Activated CD8-positive, alpha-beta T cell treated with anti-CD3 and anti-CD28 coated beads for 36 hours (primary cell): ENCODE measurements at regions not wholly inside any gene's neighbourhood (a gene's known extent, or its start where the extent isn't known, plus 50 kb on each side); places are given as distances from the start of the nearest gene placed in this dataset.

Experiments
- ATAC-seq: fragments of 200-7000 bp; cut with Tn5 transposase; one replicate; pipeline ENCODE4 v1.10.0; 2021; ENCODE audit warnings: mild to moderate bottlenecking, moderate library complexity
- CTCF ChIA-PET: fragments of 350-600 bp; sonication (Branson Sonifier 250); formaldehyde crosslinking; loops from one replicate; lab custom pipeline; 2021; ENCODE audit warnings: antibody characterized with exemption; lab: Charles Lee
- POLR2A ChIA-PET: fragments of 350-600 bp; sonication (Branson Sonifier 250); formaldehyde crosslinking; loops from one replicate; lab custom pipeline; 2021; ENCODE audit warnings: antibody characterized with exemption; lab: Charles Lee
- DNase-seq: peaks from one replicate; pipeline ENCODE4 v3.0.0-alpha.2; 2020
- H3K27ac Mint-ChIP-seq: one replicate; pipeline ENCODE4 v1.8.0; 2021; ENCODE audit warnings: mild to moderate bottlenecking, mixed read lengths
- H3K27me3 Mint-ChIP-seq: one replicate; pipeline ENCODE4 v1.8.0; 2021; ENCODE audit warnings: mixed read lengths
- H3K36me3 Mint-ChIP-seq: one replicate; pipeline ENCODE4 v1.8.0; 2021; ENCODE audit warnings: low read depth, mixed read lengths
- H3K4me1 Mint-ChIP-seq: one replicate; pipeline ENCODE4 v1.8.0; 2021; ENCODE audit warnings: low read depth, mixed read lengths
- H3K4me3 Mint-ChIP-seq: one replicate; pipeline ENCODE4 v1.8.0; 2021; ENCODE audit warnings: mild to moderate bottlenecking, moderate library complexity, mixed read lengths
- H3K9me3 Mint-ChIP-seq: one replicate; pipeline ENCODE4 v1.8.0; 2021; ENCODE audit warnings: mixed read lengths
- intact Hi-C: fragments of 100-400 bp; cut with micrococcal nuclease; formaldehyde crosslinking; loops from one replicate; pipeline ENCODE4 v1.10.0; 2022
- TF ChIP-seq, protein P1 (sequence below): fragments of 200-600 bp; IDR thresholded peaks from one replicate; pipeline ENCODE4 v1.8.0; 2022; ENCODE audit warnings: antibody characterized with exemption, mild to moderate bottlenecking

DNA sequence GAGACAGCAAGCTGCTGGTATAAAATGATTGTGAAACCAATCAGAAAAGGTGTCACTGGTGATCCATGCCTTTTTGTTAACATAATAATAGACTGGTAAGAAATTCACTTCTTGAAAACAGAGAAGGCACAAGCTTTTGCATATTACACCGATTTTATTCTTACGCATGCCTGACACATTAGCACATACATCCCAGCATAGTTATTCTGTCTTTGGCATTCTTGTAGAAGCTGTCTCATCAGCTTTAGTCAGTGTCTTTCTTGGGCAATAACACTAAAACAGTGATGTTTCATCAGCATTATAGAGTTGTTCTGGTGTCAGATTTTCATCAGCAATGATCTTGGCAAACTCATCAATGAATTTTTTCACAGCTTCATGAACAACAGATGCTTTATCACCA, 283.4 kb upstream of the TMTC1 start:
- no peak for DNase-seq
- Mint-ChIP-seq H3K27me3 (peaks cover 1% of the 10 kb centered on the region), H3K4me1 (no peaks in the 10 kb centered on the region), H3K27ac (no peak overlapping the region), H3K36me3 (no peaks in the 10 kb centered on the region), H3K9me3 (peaks cover 5% of the 10 kb centered on the region), H3K4me3 (no peak overlapping the region)
- intact Hi-C loops = no loop called here
- no peak for ATAC-seq
- ChIA-PET POLR2A (no interaction called here), CTCF (no interaction called here)
- TF ChIP-seq, protein P1, sequence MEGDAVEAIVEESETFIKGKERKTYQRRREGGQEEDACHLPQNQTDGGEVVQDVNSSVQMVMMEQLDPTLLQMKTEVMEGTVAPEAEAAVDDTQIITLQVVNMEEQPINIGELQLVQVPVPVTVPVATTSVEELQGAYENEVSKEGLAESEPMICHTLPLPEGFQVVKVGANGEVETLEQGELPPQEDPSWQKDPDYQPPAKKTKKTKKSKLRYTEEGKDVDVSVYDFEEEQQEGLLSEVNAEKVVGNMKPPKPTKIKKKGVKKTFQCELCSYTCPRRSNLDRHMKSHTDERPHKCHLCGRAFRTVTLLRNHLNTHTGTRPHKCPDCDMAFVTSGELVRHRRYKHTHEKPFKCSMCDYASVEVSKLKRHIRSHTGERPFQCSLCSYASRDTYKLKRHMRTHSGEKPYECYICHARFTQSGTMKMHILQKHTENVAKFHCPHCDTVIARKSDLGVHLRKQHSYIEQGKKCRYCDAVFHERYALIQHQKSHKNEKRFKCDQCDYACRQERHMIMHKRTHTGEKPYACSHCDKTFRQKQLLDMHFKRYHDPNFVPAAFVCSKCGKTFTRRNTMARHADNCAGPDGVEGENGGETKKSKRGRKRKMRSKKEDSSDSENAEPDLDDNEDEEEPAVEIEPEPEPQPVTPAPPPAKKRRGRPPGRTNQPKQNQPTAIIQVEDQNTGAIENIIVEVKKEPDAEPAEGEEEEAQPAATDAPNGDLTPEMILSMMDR = no peak

DNA sequence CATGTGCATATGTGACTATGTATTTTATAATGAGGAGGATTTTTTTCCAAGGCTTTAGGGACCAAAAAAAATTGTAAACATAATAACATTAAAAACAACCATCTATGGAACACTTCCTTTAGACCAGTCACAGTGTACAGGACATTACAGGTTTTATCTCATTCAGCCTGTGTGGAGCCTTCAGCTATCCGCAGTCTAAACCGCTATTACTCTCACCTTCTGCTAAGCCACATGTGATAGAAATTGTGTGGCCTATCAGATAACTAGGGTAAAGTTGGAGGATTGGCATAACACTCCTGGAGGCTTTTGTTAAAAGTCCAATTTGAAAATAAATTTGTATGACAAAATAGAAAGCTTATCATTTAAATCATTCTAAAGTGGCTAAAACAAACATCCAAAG, 281.2 kb upstream of the TMTC1 start:
- Mint-ChIP-seq H3K27me3 (peaks cover 1% of the 10 kb centered on the region), H3K9me3 (peaks cover 5% of the 10 kb centered on the region), H3K4me1 (no peaks in the 10 kb centered on the region), H3K36me3 (no peaks in the 10 kb centered on the region), H3K27ac (no peak overlapping the region), H3K4me3 (no peak overlapping the region)
- no peak for DNase-seq
- intact Hi-C loops = no loop called here
- TF ChIP-seq, protein P1 = no peak
- ChIA-PET CTCF (no interaction called here), POLR2A (no interaction called here)
- no peak for ATAC-seq

GRCh38 chr12:30063435-30063945, 279.7 kb upstream of the TMTC1 start:
- H3K27ac Mint-ChIP-seq = no peak overlapping the region
- H3K36me3 Mint-ChIP-seq = no peaks in the 10 kb centered on the region
- POLR2A ChIA-PET = no interaction called here
- peaks cover 5% of the 10 kb centered on the region for H3K9me3 Mint-ChIP-seq
- CTCF ChIA-PET = no interaction called here
- no peak for ATAC-seq
- no peaks in the 10 kb centered on the region for H3K4me1 Mint-ChIP-seq
- H3K27me3 Mint-ChIP-seq = peaks cover 1% of the 10 kb centered on the region
- DNase-seq = no peak
- TF ChIP-seq, protein P1 = no peak
- no peak overlapping the region for H3K4me3 Mint-ChIP-seq
- intact Hi-C loops = no loop called here

- CTCF ChIA-PET = no interaction called here
- Mint-ChIP-seq H3K4me3 (no peak overlapping the region), H3K27ac (no peak overlapping the region), H3K9me3 (no peaks in the 10 kb centered on the region), H3K36me3 (no peaks in the 10 kb centered on the region), H3K27me3 (no peaks in the 10 kb centered on the region), H3K4me1 (no peaks in the 10 kb centered on the region)
- DNase-seq (no peak), ATAC-seq (no peak)
- TF ChIP-seq, protein P1 = no peak
- intact Hi-C loops = no loop called here
- POLR2A ChIA-PET = no interaction called here
Observed at GRCh38 chr12:30048371-30048770, 264.6 kb upstream of the TMTC1 start.

- no peak overlapping the region for H3K27ac Mint-ChIP-seq
- H3K9me3 Mint-ChIP-seq = no peaks in the 10 kb centered on the region
- H3K4me1 Mint-ChIP-seq = no peaks in the 10 kb centered on the region
- no peaks in the 10 kb centered on the region for H3K36me3 Mint-ChIP-seq
- CTCF ChIA-PET = no interaction called here
- H3K27me3 Mint-ChIP-seq = no peaks in the 10 kb centered on the region
- no peak for DNase-seq
- intact Hi-C loops = no loop called here
- POLR2A ChIA-PET = no interaction called here
- no peak overlapping the region for H3K4me3 Mint-ChIP-seq
- ATAC-seq = no peak
- TF ChIP-seq, protein P1 = no peak
Observed at GRCh38 chr12:30047516-30048254, 263.9 kb upstream of the TMTC1 start.
